HCT116 (cell line): ENCODE measurements at regions not wholly inside any gene's neighbourhood (a gene's known extent, or its start where the extent isn't known, plus 50 kb on each side); places are given as distances from the start of the nearest gene placed in this dataset.
A peak's percentile ranks its signal among the peaks of the same experiment; 100 is the strongest.

Experiments used
- CTCF ChIP-seq, 3 experiments: fragments of 200-600 bp in 1 of 3; sonication (generic) in 1 of 3; IDR thresholded peaks in 2 of 3; conservative IDR thresholded peaks in 1 of 3; 2 replicates each; pipeline ENCODE4 v1.5.1; 2012 to 2017; ENCODE audit warnings: low read depth in 2 of 3, low read length in 2 of 3, antibody characterized with exemption in 1 of 3, borderline replicate concordance in 1 of 3, control low read depth in 1 of 3, mild to moderate bottlenecking in 1 of 3, mixed read lengths in 1 of 3, mixed run types in 1 of 3, moderate library complexity in 1 of 3; ENCODE audit not compliant: insufficient read depth in 1 of 3
- EZH2 ChIP-seq: fragments of 200-600 bp; sonication (generic); IDR thresholded peaks from 2 replicates; pipeline ENCODE4 v1.6.1; 2017; ENCODE audit warnings: antibody characterized with exemption, mixed run types
- POLR2A ChIP-seq: IDR thresholded peaks from 2 replicates; pipeline ENCODE4 v1.7.0; 2011; ENCODE audit warnings: borderline replicate concordance; ENCODE audit not compliant: insufficient read depth, insufficient read length; ENCODE audit errors: extremely low read depth
- RAD21 ChIP-seq: IDR thresholded peaks from 2 replicates; pipeline ENCODE4 v1.6.1; 2012; ENCODE audit warnings: low read depth, mild to moderate bottlenecking
- SP1 ChIP-seq: IDR thresholded peaks from 2 replicates; pipeline ENCODE4 v1.6.1; 2012; ENCODE audit warnings: low read depth
- SRF ChIP-seq: IDR thresholded peaks from 2 replicates; pipeline ENCODE4 v1.6.1; 2012; ENCODE audit warnings: low read depth
- YY1 ChIP-seq: IDR thresholded peaks from 2 replicates; pipeline ENCODE4 v1.6.1; 2011; ENCODE audit warnings: low read length, low read depth, moderate library complexity, mild to moderate bottlenecking; ENCODE audit not compliant: insufficient replicate concordance; ENCODE audit errors: extremely low read depth
- ZBTB33 ChIP-seq: IDR thresholded peaks from 2 replicates; pipeline ENCODE4 v1.6.1; 2011; ENCODE audit warnings: mild to moderate bottlenecking, low read length, moderate library complexity; ENCODE audit not compliant: insufficient replicate concordance; ENCODE audit errors: extremely low read depth

GRCh38 chr17:63113167-63113566, 147.1 kb downstream of the TANC2 start:
- TF ChIP-seq CTCF (IDR thresholded peaks at IDR 0.05 in 2 of 3, conservative IDR thresholded peaks at IDR 0.05 in 1 of 3; ENCODE audit: borderline replicate concordance in 1 of 3, insufficient read depth in 1 of 3, low read depth in 2 of 3, low read length in 2 of 3) (peak; percentile 36 to 47 (median 42); a peak in 5 of 6 replicates), EZH2 (no peak), RAD21 (peak; percentile 48; the same call in 1 of the 2 replicates), ZBTB33 (no peak), YY1 (no peak), SRF (no peak), POLR2A (no peak), SP1 (no peak)
